ENCODE measurements at regions not wholly inside any gene's neighbourhood (a gene's known extent, or its start where the extent isn't known, plus 50 kb on each side); places are given as distances from the start of the nearest gene placed in this dataset.

- H3K4me3 ChIP-seq (ENCODE audit: low read length in 2 of 2), result no peak overlapping the region
- H3K79me1 ChIP-seq (ENCODE audit: low read depth, low read length), result no peaks in the 10 kb centered on the region
- H2BK120ac ChIP-seq (ENCODE audit: low read depth, low read length), result no peak overlapping the region
- H2AK5ac ChIP-seq (ENCODE audit: low read depth, low read length), result no peak overlapping the region
- no peak overlapping the region for H2BK12ac ChIP-seq (ENCODE audit: low read length)
- H4K8ac ChIP-seq (ENCODE audit: low read depth, low read length), result no peak overlapping the region
- no peak overlapping the region for H3K18ac ChIP-seq (ENCODE audit: low read length)
- H3K4me1 ChIP-seq (ENCODE audit: control insufficient read depth in 2 of 2, insufficient read depth in 1 of 2, low read depth in 1 of 2, low read length in 2 of 2), result peaks cover 0 to 4% of the 10 kb centered on the region in 2 donors
- H3K4ac ChIP-seq (ENCODE audit: low read length), result no peak overlapping the region
- peaks cover 0 to 34% (median 0%) of the 10 kb centered on the region in 3 experiments for H3K27me3 ChIP-seq (ENCODE audit: control insufficient read depth in 3 of 3, insufficient read depth in 3 of 3, low read depth in 1 of 3, low read length in 3 of 3)
- H4K91ac ChIP-seq (ENCODE audit: low read depth, low read length, poor library complexity), result no peak overlapping the region
- H3K9me3 ChIP-seq (replicated peaks in 1 of 2; ENCODE audit: control insufficient read depth in 2 of 2, insufficient read depth in 1 of 2, low read depth in 1 of 2, low read length in 2 of 2), result no peaks in the 10 kb centered on the region
- WGBS, 2 donors (ENCODE audit: extremely low coverage in 2 of 2, insufficient read length in 2 of 2, insufficient replicate concordance in 1 of 2), result no CpG with 5 or more reads among the region's 5 CpGs
- no peak overlapping the region for H2BK5ac ChIP-seq (ENCODE audit: low read length)
- no peak overlapping the region for H3K27ac ChIP-seq (replicated peaks; ENCODE audit: low read length)
- no peak overlapping the region for H3K14ac ChIP-seq (ENCODE audit: low read length)
- no peak overlapping the region for H3K9ac ChIP-seq (ENCODE audit: low read depth, low read length, poor library complexity)
- H3K23ac ChIP-seq (ENCODE audit: low read depth, low read length, poor library complexity), result no peak overlapping the region
- no peak for DNase-seq (ENCODE audit: low spot score)
- H3K4me2 ChIP-seq (ENCODE audit: insufficient read depth, low read length, poor library complexity, severe bottlenecking), result no peak overlapping the region
- H2AFZ ChIP-seq (ENCODE audit: low read length), result no peak overlapping the region
- H2BK15ac ChIP-seq (ENCODE audit: low read length), result no peak overlapping the region
- H3K36me3 ChIP-seq (replicated peaks in 1 of 2; ENCODE audit: control insufficient read depth in 2 of 2, insufficient read depth in 2 of 2, low read length in 2 of 2), result no peaks in the 10 kb centered on the region
Observed at GRCh38 chr6:87971605-87972262, 75.9 kb upstream of the SPACA1 start.

- Histone ChIP-seq H3K79me1 (ENCODE audit: low read depth, low read length) (no peaks in the 10 kb centered on the region), H3K36me3 (replicated peaks in 1 of 2; ENCODE audit: control insufficient read depth in 2 of 2, insufficient read depth in 2 of 2, low read length in 2 of 2) (no peaks in the 10 kb centered on the region), H2BK15ac (ENCODE audit: low read length) (no peak overlapping the region), H3K18ac (ENCODE audit: low read length) (no peak overlapping the region), H3K4me1 (ENCODE audit: control insufficient read depth in 2 of 2, insufficient read depth in 1 of 2, low read depth in 1 of 2, low read length in 2 of 2) (peaks cover 0 to 4% of the 10 kb centered on the region in 2 donors), H3K4me3 (ENCODE audit: low read length in 2 of 2) (peak overlapping the region; percentile 36 to 79), H3K27me3 (ENCODE audit: control insufficient read depth in 3 of 3, insufficient read depth in 3 of 3, low read depth in 1 of 3, low read length in 3 of 3) (peaks cover 0 to 38% (median 0%) of the 10 kb centered on the region in 3 experiments), H3K23ac (ENCODE audit: low read depth, low read length, poor library complexity) (no peak overlapping the region), H4K8ac (ENCODE audit: low read depth, low read length) (no peak overlapping the region), H3K27ac (replicated peaks; ENCODE audit: low read length) (no peak overlapping the region), H2BK5ac (ENCODE audit: low read length) (no peak overlapping the region), H2BK12ac (ENCODE audit: low read length) (no peak overlapping the region), H3K4ac (ENCODE audit: low read length) (no peak overlapping the region), H4K91ac (ENCODE audit: low read depth, low read length, poor library complexity) (no peak overlapping the region), H3K9me3 (replicated peaks in 1 of 2; ENCODE audit: control insufficient read depth in 2 of 2, insufficient read depth in 1 of 2, low read depth in 1 of 2, low read length in 2 of 2) (no peaks in the 10 kb centered on the region), H2AK5ac (ENCODE audit: low read depth, low read length) (no peak overlapping the region), H3K9ac (ENCODE audit: low read depth, low read length, poor library complexity) (no peak overlapping the region), H2BK120ac (ENCODE audit: low read depth, low read length) (no peak overlapping the region), H3K4me2 (ENCODE audit: insufficient read depth, low read length, poor library complexity, severe bottlenecking) (peak overlapping the region; percentile 43), H2AFZ (ENCODE audit: low read length) (peak overlapping the region; percentile 76), H3K14ac (ENCODE audit: low read length) (no peak overlapping the region)
- WGBS, 2 donors (ENCODE audit: extremely low coverage in 2 of 2, insufficient read length in 2 of 2, insufficient replicate concordance in 1 of 2), result no CpG with 5 or more reads among the region's 26 CpGs
- DNase-seq (ENCODE audit: low spot score), result no peak
Observed at GRCh38 chr6:87968435-87969278, 79.0 kb upstream of the SPACA1 start.

GRCh38 chr6:87965806-87966205 lies 81.8 kb upstream of the SPACA1 start:
- Histone ChIP-seq H3K9me3 (replicated peaks in 1 of 2; ENCODE audit: control insufficient read depth in 2 of 2, insufficient read depth in 1 of 2, low read depth in 1 of 2, low read length in 2 of 2) (no peaks in the 10 kb centered on the region), H3K23ac (ENCODE audit: low read depth, low read length, poor library complexity) (no peak overlapping the region), H3K79me1 (ENCODE audit: low read depth, low read length) (no peaks in the 10 kb centered on the region), H3K4me1 (ENCODE audit: control insufficient read depth in 2 of 2, insufficient read depth in 1 of 2, low read depth in 1 of 2, low read length in 2 of 2) (peaks cover 0 to 4% of the 10 kb centered on the region in 2 donors), H2BK12ac (ENCODE audit: low read length) (no peak overlapping the region), H3K18ac (ENCODE audit: low read length) (no peak overlapping the region), H2BK15ac (ENCODE audit: low read length) (no peak overlapping the region), H2BK120ac (ENCODE audit: low read depth, low read length) (no peak overlapping the region), H3K4ac (ENCODE audit: low read length) (no peak overlapping the region), H2AFZ (ENCODE audit: low read length) (no peak overlapping the region), H3K14ac (ENCODE audit: low read length) (no peak overlapping the region), H3K9ac (ENCODE audit: low read depth, low read length, poor library complexity) (no peak overlapping the region), H2AK5ac (ENCODE audit: low read depth, low read length) (no peak overlapping the region), H3K36me3 (replicated peaks in 1 of 2; ENCODE audit: control insufficient read depth in 2 of 2, insufficient read depth in 2 of 2, low read length in 2 of 2) (peaks cover 0 to 2% of the 10 kb centered on the region in 2 donors), H3K27me3 (ENCODE audit: control insufficient read depth in 3 of 3, insufficient read depth in 3 of 3, low read depth in 1 of 3, low read length in 3 of 3) (peaks cover 0 to 35% (median 0%) of the 10 kb centered on the region in 3 experiments), H2BK5ac (ENCODE audit: low read length) (no peak overlapping the region), H4K8ac (ENCODE audit: low read depth, low read length) (no peak overlapping the region), H3K4me3 (ENCODE audit: low read length in 2 of 2) (no peak overlapping the region), H4K91ac (ENCODE audit: low read depth, low read length, poor library complexity) (no peak overlapping the region), H3K4me2 (ENCODE audit: insufficient read depth, low read length, poor library complexity, severe bottlenecking) (no peak overlapping the region), H3K27ac (replicated peaks; ENCODE audit: low read length) (no peak overlapping the region)
- no CpG with 5 or more reads among the region's 2 CpGs for WGBS, 2 donors (ENCODE audit: extremely low coverage in 2 of 2, insufficient read length in 2 of 2, insufficient replicate concordance in 1 of 2)
- DNase-seq (ENCODE audit: low spot score), result no peak

GRCh38 chr6:87959083-87959482 lies 88.6 kb upstream of the SPACA1 start:
- DNase-seq (ENCODE audit: low spot score), result no peak
- H2AK5ac ChIP-seq (ENCODE audit: low read depth, low read length), result no peak overlapping the region
- no CpG with 5 or more reads among the region's 1 CpG for WGBS, 2 donors (ENCODE audit: extremely low coverage in 2 of 2, insufficient read length in 2 of 2, insufficient replicate concordance in 1 of 2)
- H3K18ac ChIP-seq (ENCODE audit: low read length), result no peak overlapping the region
- no peaks in the 10 kb centered on the region for H3K79me1 ChIP-seq (ENCODE audit: low read depth, low read length)
- H3K23ac ChIP-seq (ENCODE audit: low read depth, low read length, poor library complexity), result no peak overlapping the region
- H2BK5ac ChIP-seq (ENCODE audit: low read length), result no peak overlapping the region
- no peak overlapping the region for H3K4me2 ChIP-seq (ENCODE audit: insufficient read depth, low read length, poor library complexity, severe bottlenecking)
- H3K27ac ChIP-seq (replicated peaks; ENCODE audit: low read length), result no peak overlapping the region
- H2AFZ ChIP-seq (ENCODE audit: low read length), result no peak overlapping the region
- no peak overlapping the region for H3K9ac ChIP-seq (ENCODE audit: low read depth, low read length, poor library complexity)
- H2BK15ac ChIP-seq (ENCODE audit: low read length), result no peak overlapping the region
- no peak overlapping the region for H4K91ac ChIP-seq (ENCODE audit: low read depth, low read length, poor library complexity)
- no peak overlapping the region for H3K4ac ChIP-seq (ENCODE audit: low read length)
- H3K4me3 ChIP-seq (ENCODE audit: low read length in 2 of 2), result no peak overlapping the region
- no peaks in the 10 kb centered on the region for H3K4me1 ChIP-seq (ENCODE audit: control insufficient read depth in 2 of 2, insufficient read depth in 1 of 2, low read depth in 1 of 2, low read length in 2 of 2)
- H3K36me3 ChIP-seq (replicated peaks in 1 of 2; ENCODE audit: control insufficient read depth in 2 of 2, insufficient read depth in 2 of 2, low read length in 2 of 2), result peaks cover 0 to 2% of the 10 kb centered on the region in 2 donors
- H3K27me3 ChIP-seq (ENCODE audit: control insufficient read depth in 3 of 3, insufficient read depth in 3 of 3, low read depth in 1 of 3, low read length in 3 of 3), result no peaks in the 10 kb centered on the region
- H3K14ac ChIP-seq (ENCODE audit: low read length), result no peak overlapping the region
- H3K9me3 ChIP-seq (replicated peaks in 1 of 2; ENCODE audit: control insufficient read depth in 2 of 2, insufficient read depth in 1 of 2, low read depth in 1 of 2, low read length in 2 of 2), result no peaks in the 10 kb centered on the region
- no peak overlapping the region for H2BK12ac ChIP-seq (ENCODE audit: low read length)
- H2BK120ac ChIP-seq (ENCODE audit: low read depth, low read length), result no peak overlapping the region
- H4K8ac ChIP-seq (ENCODE audit: low read depth, low read length), result no peak overlapping the region

Measured in neuronal stem cell (in vitro differentiated cells).